OCI-LY7 (cell line): ENCODE measurements at regions not wholly inside any gene's neighbourhood (a gene's known extent, or its start where the extent isn't known, plus 50 kb on each side); places are given as distances from the start of the nearest gene placed in this dataset.

Experiments
- CTCF ChIP-seq: fragments of 200-600 bp; sonication (generic); conservative IDR thresholded peaks from 2 replicates; pipeline ENCODE4 v1.5.1; 2014; ENCODE audit warnings: mild to moderate bottlenecking, antibody characterized with exemption, low read length, moderate library complexity, mixed read lengths
- EZH2phosphoT487 ChIP-seq: fragments of 200-600 bp; sonication (generic); IDR thresholded peaks from 2 replicates; pipeline ENCODE4 v1.6.1; 2018; ENCODE audit warnings: low read depth, borderline replicate concordance, mild to moderate bottlenecking, mixed run types, antibody characterized with exemption, low read length, moderate library complexity, mixed read lengths

DNA sequence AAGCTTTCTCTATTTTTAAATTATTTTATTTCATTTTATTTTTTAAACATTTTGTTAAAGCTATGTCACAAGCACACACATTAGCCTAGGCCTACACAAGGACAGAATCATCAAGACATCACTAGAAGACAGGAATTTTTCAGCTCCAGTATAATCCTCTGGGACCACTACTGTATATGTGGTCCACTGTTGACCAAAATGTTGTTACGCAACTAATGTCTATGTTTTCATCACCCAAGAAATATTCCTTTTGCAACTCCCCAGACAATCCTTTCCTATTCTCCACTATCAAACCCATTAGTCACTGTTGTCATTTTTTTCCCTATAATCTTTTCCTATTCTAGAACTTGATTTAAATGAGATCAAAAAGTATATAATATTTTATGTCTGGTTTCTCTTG, 2371.7 kb upstream of the C9orf72 start:
- TF ChIP-seq CTCF (no peak), EZH2phosphoT487 (no peak)
